ENCODE measurements at regions not wholly inside any gene's neighbourhood (a gene's known extent, or its start where the extent isn't known, plus 50 kb on each side); places are given as distances from the start of the nearest gene placed in this dataset.

DNA sequence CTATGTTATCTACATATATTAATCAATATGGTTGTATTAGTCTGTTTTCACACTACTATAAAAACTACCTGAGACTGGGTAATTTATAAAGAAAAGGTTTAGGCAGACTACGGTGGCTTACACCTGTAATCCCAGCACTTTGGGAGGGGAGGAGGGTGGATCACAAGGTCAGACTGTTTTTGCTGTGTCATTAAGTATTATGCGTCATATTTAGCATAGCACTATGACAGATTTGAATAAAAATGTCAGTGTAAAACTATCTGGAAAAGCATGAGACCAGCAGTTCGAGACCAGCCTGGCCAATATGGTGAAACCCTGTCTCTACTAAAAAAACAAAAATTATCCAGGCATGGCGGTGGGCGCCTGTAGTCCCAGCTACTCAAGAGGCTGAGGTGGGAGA, 209.7 kb upstream of the ARHGAP24 start:
- Histone ChIP-seq H3K36me3 (ENCODE audit: control insufficient read depth in 5 of 5, insufficient read depth in 5 of 5, low read length in 5 of 5) (no peaks in the 10 kb centered on the region), H3K27me3 (ENCODE audit: control insufficient read depth in 5 of 5, insufficient read depth in 4 of 5, low read length in 5 of 5) (no peaks in the 10 kb centered on the region), H3K9me3 (ENCODE audit: control insufficient read depth in 5 of 5, low read length in 5 of 5) (no peaks in the 10 kb centered on the region), H3K4me1 (ENCODE audit: control insufficient read depth in 5 of 5, insufficient read depth in 5 of 5, low read length in 5 of 5) (peaks cover 0 to 2% (median 0%) of the 10 kb centered on the region in 5 donors), H3K9ac (ENCODE audit: low read length in 5 of 5) (no peak overlapping the region), H3K27ac (ENCODE audit: low read depth, low read length) (no peak overlapping the region), H3K4me3 (ENCODE audit: low read depth in 1 of 5, low read length in 5 of 5) (no peak overlapping the region)

DNA sequence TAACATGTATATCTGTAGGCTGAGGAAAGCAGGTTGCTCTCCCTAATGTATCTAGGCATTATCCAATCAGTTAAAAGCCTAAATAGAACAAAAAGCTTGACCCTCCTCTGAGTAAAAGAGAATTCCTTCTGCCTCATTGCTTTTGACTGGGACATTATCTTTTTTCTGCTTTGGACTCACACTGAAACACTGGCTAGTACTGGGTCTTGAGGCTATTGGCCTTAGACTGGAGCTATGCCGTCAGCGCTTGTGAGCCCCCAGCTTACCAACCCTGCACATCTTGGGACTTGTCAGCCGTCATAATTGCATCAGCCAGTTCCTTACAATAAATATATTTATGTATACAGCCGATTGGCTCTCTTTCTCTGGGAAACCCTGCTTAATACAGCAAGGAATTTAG, 206.8 kb upstream of the ARHGAP24 start:
- Histone ChIP-seq H3K4me1 (ENCODE audit: control insufficient read depth in 5 of 5, insufficient read depth in 5 of 5, low read length in 5 of 5) (peaks cover 0 to 2% (median 0%) of the 10 kb centered on the region in 5 donors), H3K36me3 (ENCODE audit: control insufficient read depth in 5 of 5, insufficient read depth in 5 of 5, low read length in 5 of 5) (no peaks in the 10 kb centered on the region), H3K27me3 (ENCODE audit: control insufficient read depth in 5 of 5, insufficient read depth in 4 of 5, low read length in 5 of 5) (no peaks in the 10 kb centered on the region), H3K9ac (ENCODE audit: low read length in 5 of 5) (no peak overlapping the region), H3K4me3 (ENCODE audit: low read depth in 1 of 5, low read length in 5 of 5) (no peak overlapping the region), H3K9me3 (ENCODE audit: control insufficient read depth in 5 of 5, low read length in 5 of 5) (peaks cover 0 to 7% (median 1%) of the 10 kb centered on the region in 5 donors), H3K27ac (ENCODE audit: low read depth, low read length) (no peak overlapping the region)

DNA sequence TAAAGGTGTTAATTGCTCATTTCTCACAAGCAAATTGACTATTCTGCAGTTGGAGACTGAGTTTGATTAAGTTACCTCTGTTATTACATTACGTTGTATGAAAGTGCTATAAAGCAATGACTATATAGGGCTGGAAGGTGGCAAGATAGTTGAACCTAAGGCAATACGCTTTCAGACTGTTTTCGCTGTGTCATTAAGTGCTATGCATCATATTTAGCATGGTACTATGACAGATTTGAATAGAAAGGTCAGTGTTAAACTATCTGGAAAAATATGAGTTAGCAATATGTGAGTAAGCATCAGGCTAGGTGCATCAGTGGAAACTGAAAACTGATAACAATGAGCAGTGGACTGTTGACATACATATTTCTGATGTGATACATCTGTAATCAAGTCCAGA, 206.0 kb upstream of the ARHGAP24 start:
- H3K36me3 ChIP-seq (ENCODE audit: control insufficient read depth in 5 of 5, insufficient read depth in 5 of 5, low read length in 5 of 5): no peaks in the 10 kb centered on the region
- peaks cover 0 to 2% (median 0%) of the 10 kb centered on the region in 5 donors for H3K4me1 ChIP-seq (ENCODE audit: control insufficient read depth in 5 of 5, insufficient read depth in 5 of 5, low read length in 5 of 5)
- H3K27me3 ChIP-seq (ENCODE audit: control insufficient read depth in 5 of 5, insufficient read depth in 4 of 5, low read length in 5 of 5): no peaks in the 10 kb centered on the region
- H3K9ac ChIP-seq (ENCODE audit: low read length in 5 of 5): no peak overlapping the region
- no peak overlapping the region for H3K27ac ChIP-seq (ENCODE audit: low read depth, low read length)
- H3K9me3 ChIP-seq (ENCODE audit: control insufficient read depth in 5 of 5, low read length in 5 of 5): peaks cover 0 to 11% (median 7%) of the 10 kb centered on the region in 5 donors
- H3K4me3 ChIP-seq (ENCODE audit: low read depth in 1 of 5, low read length in 5 of 5): no peak overlapping the region

DNA sequence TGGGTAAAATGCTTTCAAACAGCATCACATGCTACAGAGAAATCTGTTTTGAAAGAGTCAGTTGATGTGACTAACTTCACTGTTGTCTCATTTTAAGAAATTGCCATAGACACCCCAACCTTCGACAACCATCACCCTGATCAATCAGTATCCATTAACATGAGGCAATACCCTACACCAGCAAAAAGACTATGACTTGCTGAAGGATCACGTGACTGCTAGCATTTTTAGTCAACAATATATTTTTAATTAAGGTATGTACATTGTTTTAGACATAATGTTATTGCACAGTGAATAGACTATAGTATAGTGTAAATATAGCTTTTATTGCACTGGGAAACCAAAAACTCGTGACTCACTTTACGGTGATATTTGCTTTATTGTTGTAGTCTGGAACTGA, 200.0 kb upstream of the ARHGAP24 start:
- Histone ChIP-seq H3K36me3 (ENCODE audit: control insufficient read depth in 5 of 5, insufficient read depth in 5 of 5, low read length in 5 of 5) (no peaks in the 10 kb centered on the region), H3K9me3 (ENCODE audit: control insufficient read depth in 5 of 5, low read length in 5 of 5) (peaks cover 0 to 13% (median 11%) of the 10 kb centered on the region in 5 donors), H3K9ac (ENCODE audit: low read length in 5 of 5) (no peak overlapping the region), H3K4me3 (ENCODE audit: low read depth in 1 of 5, low read length in 5 of 5) (no peak overlapping the region), H3K27ac (ENCODE audit: low read depth, low read length) (no peak overlapping the region), H3K4me1 (ENCODE audit: control insufficient read depth in 5 of 5, insufficient read depth in 5 of 5, low read length in 5 of 5) (no peaks in the 10 kb centered on the region), H3K27me3 (ENCODE audit: control insufficient read depth in 5 of 5, insufficient read depth in 4 of 5, low read length in 5 of 5) (no peaks in the 10 kb centered on the region)

DNA sequence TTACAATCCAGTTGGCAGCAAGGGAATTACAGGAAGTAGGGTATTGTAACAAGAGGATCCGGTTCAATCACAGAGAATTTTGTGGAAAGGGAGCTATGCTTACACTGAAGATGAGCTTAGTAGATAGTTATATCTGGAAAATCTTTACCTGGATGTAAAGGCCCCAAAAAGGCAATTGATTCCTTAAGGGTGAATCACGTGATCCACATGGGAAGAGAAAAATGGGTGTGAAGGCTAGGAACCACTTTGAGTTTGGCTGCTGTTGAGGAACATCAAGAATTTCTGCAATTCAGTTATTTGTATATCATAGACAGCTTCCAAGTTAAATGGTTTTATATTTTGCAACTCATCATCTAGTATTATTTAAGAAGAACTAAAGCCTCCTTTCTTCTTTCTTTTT, 194.0 kb upstream of the ARHGAP24 start:
- Histone ChIP-seq H3K4me3 (ENCODE audit: low read depth in 1 of 5, low read length in 5 of 5) (no peak overlapping the region), H3K9ac (ENCODE audit: low read length in 5 of 5) (no peak overlapping the region), H3K4me1 (ENCODE audit: control insufficient read depth in 5 of 5, insufficient read depth in 5 of 5, low read length in 5 of 5) (peaks cover 0 to 4% (median 0%) of the 10 kb centered on the region in 5 donors), H3K9me3 (ENCODE audit: control insufficient read depth in 5 of 5, low read length in 5 of 5) (peaks cover 0 to under 1% (median 0%) of the 10 kb centered on the region in 5 donors), H3K27me3 (ENCODE audit: control insufficient read depth in 5 of 5, insufficient read depth in 4 of 5, low read length in 5 of 5) (no peaks in the 10 kb centered on the region), H3K27ac (ENCODE audit: low read depth, low read length) (no peak overlapping the region), H3K36me3 (ENCODE audit: control insufficient read depth in 5 of 5, insufficient read depth in 5 of 5, low read length in 5 of 5) (no peaks in the 10 kb centered on the region)

DNA sequence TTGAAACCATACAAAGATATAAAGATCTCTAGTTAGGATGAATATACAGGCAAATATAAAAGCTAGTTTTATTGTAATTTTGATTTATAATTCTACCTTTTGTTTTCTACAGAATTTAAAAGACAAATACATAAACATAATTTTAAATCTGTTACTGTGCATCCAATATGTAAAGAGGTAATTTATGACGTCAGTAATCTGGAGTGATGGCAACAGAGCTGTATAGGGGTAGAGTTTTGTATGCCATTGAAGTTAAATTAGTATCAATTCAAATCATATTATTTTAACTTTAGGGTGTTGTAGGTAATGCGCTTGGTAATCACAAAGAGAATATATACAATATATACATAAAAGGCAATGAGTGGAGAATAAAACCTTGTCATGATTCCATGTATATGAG, 183.7 kb upstream of the ARHGAP24 start:
- H3K4me3 ChIP-seq (ENCODE audit: low read depth in 1 of 5, low read length in 5 of 5): no peak overlapping the region
- H3K27me3 ChIP-seq (ENCODE audit: control insufficient read depth in 5 of 5, insufficient read depth in 4 of 5, low read length in 5 of 5): no peaks in the 10 kb centered on the region
- no peaks in the 10 kb centered on the region for H3K4me1 ChIP-seq (ENCODE audit: control insufficient read depth in 5 of 5, insufficient read depth in 5 of 5, low read length in 5 of 5)
- H3K36me3 ChIP-seq (ENCODE audit: control insufficient read depth in 5 of 5, insufficient read depth in 5 of 5, low read length in 5 of 5): no peaks in the 10 kb centered on the region
- peaks cover 3 to 14% (median 7%) of the 10 kb centered on the region in 5 donors for H3K9me3 ChIP-seq (ENCODE audit: control insufficient read depth in 5 of 5, low read length in 5 of 5)
- H3K9ac ChIP-seq (ENCODE audit: low read length in 5 of 5): no peak overlapping the region
- H3K27ac ChIP-seq (ENCODE audit: low read depth, low read length): no peak overlapping the region

DNA sequence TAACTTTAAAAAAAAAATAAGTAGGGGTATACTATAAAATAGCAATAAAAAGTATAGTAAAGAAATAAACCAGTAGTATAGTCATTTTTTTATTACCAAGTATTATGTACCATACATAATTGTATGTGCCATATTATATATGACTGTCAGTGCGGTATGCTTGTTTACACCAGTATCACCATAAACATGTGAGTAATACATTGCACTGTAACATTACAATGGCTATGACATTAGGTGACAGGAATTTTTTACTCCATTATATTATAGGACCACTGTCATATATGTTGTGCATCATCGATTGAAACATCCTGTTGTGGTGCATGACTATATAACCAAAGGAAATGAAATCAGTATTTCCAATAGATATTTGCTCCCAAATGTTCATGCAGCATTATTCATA, 176.9 kb upstream of the ARHGAP24 start:
- Histone ChIP-seq H3K27me3 (ENCODE audit: control insufficient read depth in 5 of 5, insufficient read depth in 4 of 5, low read length in 5 of 5) (no peaks in the 10 kb centered on the region), H3K27ac (ENCODE audit: low read depth, low read length) (no peak overlapping the region), H3K4me1 (ENCODE audit: control insufficient read depth in 5 of 5, insufficient read depth in 5 of 5, low read length in 5 of 5) (no peaks in the 10 kb centered on the region), H3K36me3 (ENCODE audit: control insufficient read depth in 5 of 5, insufficient read depth in 5 of 5, low read length in 5 of 5) (no peaks in the 10 kb centered on the region), H3K4me3 (ENCODE audit: low read depth in 1 of 5, low read length in 5 of 5) (no peak overlapping the region), H3K9ac (ENCODE audit: low read length in 5 of 5) (no peak overlapping the region), H3K9me3 (ENCODE audit: control insufficient read depth in 5 of 5, low read length in 5 of 5) (no peaks in the 10 kb centered on the region)

DNA sequence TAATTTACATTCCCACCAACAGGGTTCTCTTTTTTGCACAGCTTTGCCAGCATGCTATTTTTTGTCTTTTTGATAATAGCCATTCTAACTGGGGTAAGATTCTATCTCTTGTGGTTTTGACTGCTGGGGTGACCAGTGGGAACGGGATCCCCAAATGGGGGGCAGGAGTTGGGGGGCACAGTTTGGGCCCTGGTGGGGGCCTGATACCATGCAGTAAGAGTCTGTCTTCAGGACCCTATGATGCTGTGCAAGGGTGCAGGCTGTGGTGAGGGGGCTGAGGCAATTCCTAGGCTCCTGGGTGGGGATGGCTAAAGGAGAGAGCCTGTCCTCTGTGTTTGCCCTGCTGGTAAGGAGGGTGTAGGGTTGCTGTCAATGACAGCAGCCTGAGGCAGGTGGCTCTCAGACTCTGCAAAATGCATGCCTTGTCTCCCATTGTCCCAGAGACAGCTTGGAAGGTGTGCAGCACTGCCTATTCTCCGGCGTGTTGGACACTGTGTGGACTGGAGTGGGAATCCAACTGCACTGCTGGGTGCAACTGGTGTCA, 172.7 kb upstream of the ARHGAP24 start:
- Histone ChIP-seq H3K4me3 (ENCODE audit: low read depth in 1 of 5, low read length in 5 of 5) (no peak overlapping the region), H3K36me3 (ENCODE audit: control insufficient read depth in 5 of 5, insufficient read depth in 5 of 5, low read length in 5 of 5) (no peaks in the 10 kb centered on the region), H3K9ac (ENCODE audit: low read length in 5 of 5) (no peak overlapping the region), H3K9me3 (ENCODE audit: control insufficient read depth in 5 of 5, low read length in 5 of 5) (no peaks in the 10 kb centered on the region), H3K27ac (ENCODE audit: low read depth, low read length) (no peak overlapping the region), H3K4me1 (ENCODE audit: control insufficient read depth in 5 of 5, insufficient read depth in 5 of 5, low read length in 5 of 5) (no peaks in the 10 kb centered on the region), H3K27me3 (ENCODE audit: control insufficient read depth in 5 of 5, insufficient read depth in 4 of 5, low read length in 5 of 5) (no peaks in the 10 kb centered on the region)

DNA sequence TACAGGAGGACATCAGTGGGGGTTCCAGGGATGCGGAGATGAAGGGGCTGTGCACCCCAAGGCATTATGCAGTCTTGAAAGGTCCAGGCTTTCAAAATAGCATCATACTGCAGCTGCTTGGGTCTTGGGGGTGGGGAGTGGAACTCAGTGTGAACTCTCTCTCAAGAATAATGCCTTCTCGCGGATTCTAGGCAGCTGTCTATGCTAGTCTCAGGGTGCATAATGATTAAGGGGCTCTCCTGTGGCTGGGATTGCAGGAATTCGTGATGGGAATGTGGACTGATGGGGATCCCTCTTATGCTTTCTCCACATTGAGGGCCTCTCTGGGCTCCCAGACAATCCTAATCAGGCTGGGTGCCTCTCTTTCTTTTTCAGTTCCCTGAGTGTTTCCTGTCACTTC, 172.2 kb upstream of the ARHGAP24 start:
- H3K9ac ChIP-seq (ENCODE audit: low read length in 5 of 5): no peak overlapping the region
- H3K27ac ChIP-seq (ENCODE audit: low read depth, low read length): no peak overlapping the region
- no peaks in the 10 kb centered on the region for H3K36me3 ChIP-seq (ENCODE audit: control insufficient read depth in 5 of 5, insufficient read depth in 5 of 5, low read length in 5 of 5)
- no peaks in the 10 kb centered on the region for H3K4me1 ChIP-seq (ENCODE audit: control insufficient read depth in 5 of 5, insufficient read depth in 5 of 5, low read length in 5 of 5)
- H3K9me3 ChIP-seq (ENCODE audit: control insufficient read depth in 5 of 5, low read length in 5 of 5): no peaks in the 10 kb centered on the region
- H3K27me3 ChIP-seq (ENCODE audit: control insufficient read depth in 5 of 5, insufficient read depth in 4 of 5, low read length in 5 of 5): no peaks in the 10 kb centered on the region
- no peak overlapping the region for H3K4me3 ChIP-seq (ENCODE audit: low read depth in 1 of 5, low read length in 5 of 5)

DNA sequence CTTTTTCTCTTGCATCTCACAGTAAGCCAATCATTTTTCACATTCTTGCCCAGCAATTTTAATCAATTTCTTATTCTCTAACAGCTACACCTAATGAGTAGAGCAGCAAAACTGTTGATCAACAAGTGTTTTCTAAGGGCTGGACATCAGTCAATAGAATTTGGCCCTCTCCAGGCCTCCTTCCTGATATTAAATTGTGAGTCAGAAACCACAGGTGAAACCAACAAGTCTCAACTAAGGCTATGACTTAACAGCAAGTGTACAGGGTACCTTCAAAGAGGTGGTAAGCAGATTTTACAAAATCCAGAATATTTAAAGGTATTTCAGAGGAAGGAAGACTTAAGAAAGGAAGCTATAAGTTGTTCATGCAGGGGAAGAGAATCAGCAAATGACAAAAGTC, 156.5 kb upstream of the ARHGAP24 start:
- peaks cover 4 to 25% (median 18%) of the 10 kb centered on the region in 5 donors for H3K9me3 ChIP-seq (ENCODE audit: control insufficient read depth in 5 of 5, low read length in 5 of 5)
- peaks cover 0 to 18% (median 4%) of the 10 kb centered on the region in 5 donors for H3K4me1 ChIP-seq (ENCODE audit: control insufficient read depth in 5 of 5, insufficient read depth in 5 of 5, low read length in 5 of 5)
- no peaks in the 10 kb centered on the region for H3K36me3 ChIP-seq (ENCODE audit: control insufficient read depth in 5 of 5, insufficient read depth in 5 of 5, low read length in 5 of 5)
- H3K27ac ChIP-seq (ENCODE audit: low read depth, low read length): no peak overlapping the region
- H3K9ac ChIP-seq (ENCODE audit: low read length in 5 of 5): no peak overlapping the region
- no peaks in the 10 kb centered on the region for H3K27me3 ChIP-seq (ENCODE audit: control insufficient read depth in 5 of 5, insufficient read depth in 4 of 5, low read length in 5 of 5)
- no peak overlapping the region for H3K4me3 ChIP-seq (ENCODE audit: low read depth in 1 of 5, low read length in 5 of 5)

DNA sequence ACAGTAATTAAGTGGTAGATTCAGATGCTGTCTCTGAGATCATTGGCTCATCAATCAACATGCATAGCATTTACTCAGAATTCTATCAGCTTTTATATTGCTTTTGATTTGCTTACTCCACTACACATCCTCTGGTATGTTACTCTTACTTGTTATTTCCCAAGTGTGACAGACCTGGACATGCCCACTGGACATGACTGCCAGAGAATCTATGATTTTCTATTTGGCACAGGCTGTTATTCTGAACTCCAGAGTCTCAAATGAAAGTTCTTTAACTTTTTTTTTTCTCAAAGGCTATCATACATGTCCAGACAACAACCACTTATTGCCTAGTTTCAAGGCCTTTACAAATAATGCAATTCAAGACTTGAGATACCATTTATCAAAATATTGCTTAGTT, 116.1 kb upstream of the ARHGAP24 start:
- no peaks in the 10 kb centered on the region for H3K36me3 ChIP-seq (ENCODE audit: control insufficient read depth in 5 of 5, insufficient read depth in 5 of 5, low read length in 5 of 5)
- no peak overlapping the region for H3K27ac ChIP-seq (ENCODE audit: low read depth, low read length)
- H3K27me3 ChIP-seq (ENCODE audit: control insufficient read depth in 5 of 5, insufficient read depth in 4 of 5, low read length in 5 of 5): no peaks in the 10 kb centered on the region
- no peak overlapping the region for H3K4me3 ChIP-seq (ENCODE audit: low read depth in 1 of 5, low read length in 5 of 5)
- no peak overlapping the region for H3K9ac ChIP-seq (ENCODE audit: low read length in 5 of 5)
- peaks cover 0 to 6% (median 0%) of the 10 kb centered on the region in 5 donors for H3K4me1 ChIP-seq (ENCODE audit: control insufficient read depth in 5 of 5, insufficient read depth in 5 of 5, low read length in 5 of 5)
- H3K9me3 ChIP-seq (ENCODE audit: control insufficient read depth in 5 of 5, low read length in 5 of 5): peaks cover 0 to 5% (median 0%) of the 10 kb centered on the region in 5 donors
